Fibroblast of skin of left quadriceps (primary cell): ENCODE measurements at regions not wholly inside any gene's neighbourhood (a gene's known extent, or its start where the extent isn't known, plus 50 kb on each side); places are given as distances from the start of the nearest gene placed in this dataset.

Experiments
- DNase-seq, 2 experiments: peaks; one replicate each; pipeline ENCODE4 v3.0.0-alpha.2; 2013; ENCODE audit warnings: low read depth in 2 of 2

DNA sequence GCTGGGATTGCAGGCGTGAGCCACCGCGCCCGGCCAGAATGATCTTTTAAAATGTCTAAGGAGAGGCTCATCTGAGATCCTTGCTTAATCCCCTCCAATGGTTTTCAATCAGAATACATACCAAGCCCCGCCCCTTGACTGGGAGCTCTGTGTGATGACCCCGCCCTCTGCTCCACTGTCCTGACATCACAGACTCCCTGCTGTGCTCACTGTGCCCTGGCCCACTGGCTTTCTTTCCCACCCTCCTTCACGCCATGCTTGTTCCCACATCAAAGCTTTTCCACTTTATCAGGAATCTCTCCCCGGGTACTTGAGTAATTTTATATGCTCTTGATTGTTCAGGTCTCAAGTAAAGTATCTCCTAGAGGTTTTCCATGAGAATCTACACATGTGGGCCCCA is 762.3 kb upstream of the ID2 start:
- DNase-seq = no peak

DNA sequence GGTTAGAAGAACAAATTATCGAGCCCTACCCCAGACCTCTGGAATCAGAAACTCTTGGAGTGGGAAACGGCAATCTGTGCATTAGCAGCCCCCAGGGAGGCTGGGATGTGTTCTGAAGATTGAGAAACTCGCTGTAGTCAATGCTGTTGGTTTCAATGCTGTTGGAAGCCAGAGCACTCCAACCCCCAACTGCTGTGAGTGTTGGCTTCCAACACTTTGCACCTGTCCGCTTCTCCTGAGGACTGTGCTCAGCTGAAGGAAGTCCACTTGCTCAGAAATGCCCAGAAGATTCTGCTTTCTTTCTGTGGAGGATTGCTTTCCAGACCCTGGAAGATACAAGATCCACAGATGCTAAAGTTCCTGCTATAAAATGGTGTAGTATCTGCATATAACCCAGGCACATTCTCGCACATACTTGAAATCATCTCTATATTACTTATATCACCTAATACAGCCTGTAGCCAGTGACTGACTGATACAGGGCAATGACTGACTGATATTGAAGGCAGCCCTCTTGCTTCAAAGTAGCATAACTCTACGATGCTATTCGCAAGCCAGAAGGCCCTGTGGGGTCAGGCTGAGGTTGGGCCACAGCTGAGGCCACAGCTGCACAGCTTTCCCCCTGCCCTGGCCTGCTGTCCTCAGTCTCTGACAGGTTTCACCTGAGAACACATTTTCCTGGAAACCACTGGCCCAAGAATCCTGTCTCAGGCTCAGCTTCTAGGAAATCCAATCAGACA is 757.7 kb upstream of the ID2 start:
- no peak for DNase-seq

DNA sequence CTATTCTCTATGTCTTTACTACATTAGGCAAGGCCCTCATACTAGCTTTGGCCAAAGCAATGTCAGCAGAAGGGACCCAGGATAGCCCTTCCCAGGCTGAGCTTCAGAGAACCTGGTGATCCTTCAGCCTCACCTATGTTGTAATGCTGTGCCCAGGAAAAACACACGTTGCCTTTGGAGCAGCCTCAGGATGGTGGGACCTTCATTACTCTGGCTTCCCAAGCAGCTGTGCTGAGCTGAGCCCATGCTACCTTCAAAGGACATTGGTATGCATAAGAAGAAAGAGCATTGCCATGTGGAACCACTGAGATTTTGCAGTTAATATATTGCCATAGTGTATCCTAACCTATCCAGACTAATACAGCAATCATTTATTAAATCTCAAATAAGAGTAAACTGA is 756.4 kb upstream of the ID2 start:
- no peak for DNase-seq

DNA sequence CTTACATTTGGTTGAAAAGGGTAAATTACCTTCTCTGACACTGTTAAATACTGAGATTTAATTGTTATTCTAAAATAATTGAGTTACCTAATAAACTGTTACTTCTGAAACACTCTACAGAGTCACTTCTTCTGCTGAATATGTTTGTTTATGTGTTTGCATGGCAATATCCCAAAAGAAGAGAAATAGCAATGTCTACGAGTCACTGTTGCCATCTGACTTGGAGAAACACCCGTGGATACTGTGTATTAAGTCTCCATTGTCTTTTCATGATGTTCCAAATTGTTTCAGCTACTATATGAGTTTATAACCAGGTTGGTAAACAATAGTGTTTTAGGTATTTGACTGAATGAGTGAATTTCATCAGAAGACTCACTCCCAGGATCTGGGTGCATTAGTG is 754.2 kb upstream of the ID2 start:
- DNase-seq = no peak

DNA sequence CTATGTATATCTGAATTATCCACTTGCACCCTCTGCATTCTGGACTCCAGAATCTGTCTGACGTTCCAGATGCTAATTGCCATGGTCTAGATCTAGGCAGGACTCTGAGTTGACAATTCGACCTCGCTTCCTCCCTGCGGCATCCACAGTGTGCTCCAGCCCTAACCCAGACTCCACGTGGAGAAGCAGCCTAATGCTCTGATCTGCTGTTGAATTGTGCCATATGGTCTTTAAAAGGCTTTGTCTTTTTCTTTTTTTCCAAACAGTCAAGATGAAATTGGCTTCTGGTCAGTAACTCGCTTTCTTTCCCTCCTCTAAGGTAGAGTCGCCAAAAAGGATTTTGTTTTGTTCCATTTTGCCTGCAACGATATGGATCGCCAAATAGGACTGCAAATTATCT is 752.6 kb upstream of the ID2 start:
- no peak for DNase-seq

DNA sequence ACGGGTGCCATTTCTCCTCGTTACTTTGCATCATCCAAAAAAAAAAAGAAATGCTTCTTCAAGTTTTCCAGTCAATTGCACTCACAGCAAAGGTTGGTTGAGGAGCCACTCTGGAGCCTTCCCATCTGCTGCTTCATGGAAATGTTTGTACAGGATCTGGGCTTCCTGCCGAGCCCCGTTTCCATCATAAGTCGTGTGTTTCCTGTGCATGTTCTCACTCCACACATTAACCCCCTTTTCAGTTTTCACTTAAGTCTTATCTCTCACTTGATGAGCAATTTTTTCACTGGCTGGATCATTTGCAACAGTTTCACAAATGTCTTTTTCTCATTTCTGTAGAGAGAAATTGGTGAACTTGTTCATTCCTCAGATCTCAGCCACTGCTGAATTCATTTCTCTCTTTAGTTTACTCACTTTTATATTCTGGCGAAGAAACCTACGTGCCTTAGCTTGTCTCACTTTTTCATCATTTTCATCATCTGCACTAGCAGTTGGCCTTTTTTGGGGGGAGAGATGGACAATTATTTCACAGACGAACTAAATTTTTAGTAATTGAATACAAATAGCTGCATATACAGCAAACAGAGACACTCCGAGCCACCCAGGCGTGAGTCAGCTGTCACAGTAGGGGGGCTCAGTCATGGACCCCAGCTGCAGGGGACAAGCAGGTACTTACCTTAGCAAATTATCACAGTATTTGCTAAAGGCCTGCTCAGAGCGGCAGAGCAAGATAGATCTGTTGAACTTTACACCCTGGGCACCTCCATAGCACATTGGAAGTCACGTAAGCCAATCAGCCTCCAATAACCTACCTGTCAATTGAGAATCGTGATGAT is 750.8 kb upstream of the ID2 start:
- DNase-seq = peak in 1 of 2 experiments; percentile 22

DNA sequence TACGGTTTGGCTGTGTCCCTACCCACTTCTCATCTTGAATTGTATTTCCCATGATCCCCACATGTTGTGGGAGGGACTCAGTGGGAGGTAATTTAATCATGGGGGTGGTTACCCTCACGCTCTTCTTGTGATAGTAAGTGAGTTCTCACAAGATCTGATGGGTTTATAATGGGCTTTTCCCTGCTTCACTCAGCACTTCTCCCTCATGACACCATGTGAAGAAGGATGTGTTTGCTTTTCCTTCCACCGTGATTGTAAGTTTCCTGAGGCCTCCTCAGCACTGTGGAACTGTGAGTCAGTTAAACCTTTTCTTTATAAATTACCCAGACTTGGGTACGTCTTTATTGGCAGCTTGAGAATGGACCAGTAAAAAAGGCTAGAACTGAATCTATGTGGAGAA is 750.0 kb upstream of the ID2 start:
- DNase-seq = no peak

DNA sequence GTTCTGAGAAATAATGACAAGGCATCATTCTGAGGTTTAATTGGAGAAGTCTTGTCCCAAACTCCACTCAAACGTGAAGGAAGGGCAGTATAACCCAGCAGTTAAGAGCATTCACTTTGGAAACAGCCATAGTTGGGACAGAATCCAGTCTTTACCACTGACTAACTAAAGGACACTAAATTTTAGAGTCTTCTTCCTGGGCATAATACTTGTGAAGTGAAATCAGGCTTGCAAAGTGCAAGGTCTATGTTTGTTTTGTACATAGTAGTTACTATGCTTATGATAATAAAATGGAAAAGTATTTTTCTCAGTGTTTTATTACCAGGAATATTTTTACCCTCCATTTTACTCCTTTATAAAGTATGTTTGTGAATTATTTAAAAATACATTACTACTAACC is 748.2 kb upstream of the ID2 start:
- no peak for DNase-seq

DNA sequence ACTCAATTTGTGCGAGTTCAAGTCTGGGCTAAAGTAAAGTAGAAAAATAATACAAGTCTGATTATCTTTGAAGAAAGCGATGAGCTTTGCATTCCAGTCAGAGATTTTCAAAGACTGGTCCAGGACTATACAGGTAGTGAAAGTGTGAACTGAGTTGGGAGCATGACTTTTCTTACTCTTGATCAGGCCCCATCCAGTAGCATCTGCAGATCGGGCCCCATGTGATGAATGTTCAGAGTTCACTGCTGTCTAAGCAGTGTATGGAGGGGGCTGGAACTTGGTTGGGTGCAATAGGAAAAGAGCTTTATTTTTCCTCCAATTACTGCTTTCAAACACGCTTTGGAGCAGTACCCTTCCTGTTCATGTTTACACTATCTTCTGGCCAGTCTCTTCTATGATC is 747.4 kb upstream of the ID2 start:
- DNase-seq = no peak

DNA sequence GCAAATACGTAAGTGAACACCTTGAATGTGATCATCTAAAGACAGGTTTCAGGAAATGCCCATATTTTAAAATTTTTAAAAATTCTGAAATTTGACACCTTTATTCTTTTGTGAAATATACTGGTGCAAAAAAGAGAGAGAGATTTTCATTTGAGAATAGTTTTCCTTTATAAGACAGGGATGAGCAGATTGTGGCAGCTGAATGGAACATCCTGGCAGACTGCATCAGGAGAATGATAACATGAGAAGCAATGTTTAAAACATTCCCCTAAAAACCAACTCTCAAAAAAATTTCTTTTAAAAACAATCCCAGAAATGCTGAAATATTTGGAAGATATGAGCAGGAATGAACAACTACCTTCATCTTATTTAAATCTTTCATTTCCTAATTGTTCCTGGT is 744.8 kb upstream of the ID2 start:
- no peak for DNase-seq

DNA sequence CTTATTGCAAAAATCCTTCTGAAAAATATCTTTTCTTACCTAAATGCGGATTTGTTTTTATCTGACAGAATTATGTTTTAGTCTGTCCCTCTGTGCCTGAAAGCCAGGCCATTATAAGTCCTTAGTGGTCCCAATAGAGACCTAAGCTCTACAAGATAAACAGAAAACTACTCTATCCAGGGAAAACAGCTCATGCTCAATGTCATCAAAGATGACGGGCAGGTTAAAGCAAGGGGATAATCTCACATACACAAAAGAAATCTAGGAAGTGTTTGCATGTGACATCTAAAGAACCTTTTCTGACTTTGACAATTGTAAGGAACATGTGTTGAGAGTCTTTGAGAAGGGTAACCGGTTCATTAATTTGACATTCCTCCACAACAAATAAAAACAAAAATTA is 741.1 kb upstream of the ID2 start:
- DNase-seq = no peak

DNA sequence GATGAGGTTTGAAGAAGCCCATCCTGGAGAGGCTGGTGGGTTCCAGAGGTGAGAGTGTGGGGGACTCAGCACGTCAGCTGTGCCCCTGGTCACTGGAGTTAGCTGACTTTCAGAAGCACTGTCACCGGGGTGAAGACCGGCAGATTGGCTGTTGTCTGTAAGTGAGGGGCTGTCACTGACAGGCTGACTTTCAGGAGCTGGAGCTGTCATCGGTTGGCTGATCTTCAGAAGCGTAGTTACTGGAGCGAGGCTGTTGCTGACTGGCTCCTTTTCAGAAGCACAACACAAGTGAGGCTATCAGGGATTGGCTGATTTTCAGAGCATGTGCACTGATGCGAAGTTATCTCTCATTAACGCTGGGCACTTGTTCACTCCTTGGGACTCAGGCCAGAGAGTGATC is 738.4 kb upstream of the ID2 start:
- no peak for DNase-seq

DNA sequence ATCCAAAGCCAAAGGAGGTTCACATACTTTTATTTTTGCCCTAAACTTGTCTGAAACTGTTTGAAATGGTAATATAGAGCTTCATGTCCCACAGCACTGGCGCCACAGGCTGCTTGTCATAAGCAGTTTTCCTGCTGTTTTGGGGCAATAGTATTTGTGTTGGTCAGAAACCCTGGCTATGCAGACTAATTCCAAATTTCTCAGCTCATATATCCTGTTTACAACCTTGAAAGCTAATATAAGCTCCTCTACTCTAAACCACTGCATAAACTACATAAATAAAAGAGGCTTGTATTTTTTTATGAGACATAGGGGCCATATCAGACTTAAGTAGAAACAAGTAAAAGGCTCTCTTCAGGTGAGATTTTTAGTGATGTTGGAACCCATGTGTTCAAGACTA is 736.8 kb upstream of the ID2 start:
- DNase-seq = no peak

DNA sequence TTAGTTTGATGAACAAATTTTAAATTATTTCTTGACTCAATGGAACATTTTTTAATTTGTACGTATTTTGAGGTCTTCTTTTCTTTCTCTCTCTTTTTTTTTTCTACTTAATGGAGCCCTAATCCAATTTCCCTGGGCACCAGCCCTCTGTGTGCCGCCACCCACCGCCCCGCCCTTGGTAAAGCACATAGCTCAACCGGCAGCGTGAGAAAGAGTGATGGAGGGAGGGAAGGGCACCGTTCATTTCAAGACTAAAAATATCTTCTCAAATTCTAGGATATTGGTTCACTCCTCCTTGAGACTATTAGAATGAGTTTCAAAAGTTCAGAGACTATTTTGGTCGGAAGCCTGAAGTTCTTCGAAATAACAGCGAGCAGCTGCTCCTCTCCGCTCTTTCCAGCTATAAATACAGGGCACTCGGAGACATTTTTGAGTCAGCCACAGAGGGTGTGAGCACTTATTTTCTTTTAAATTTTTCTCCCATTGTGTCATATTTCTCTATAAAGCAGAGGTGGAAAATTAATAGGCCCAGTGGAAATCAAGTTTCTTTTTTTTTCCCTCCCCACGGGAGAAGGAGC is 731.7 kb upstream of the ID2 start:
- no peak for DNase-seq

DNA sequence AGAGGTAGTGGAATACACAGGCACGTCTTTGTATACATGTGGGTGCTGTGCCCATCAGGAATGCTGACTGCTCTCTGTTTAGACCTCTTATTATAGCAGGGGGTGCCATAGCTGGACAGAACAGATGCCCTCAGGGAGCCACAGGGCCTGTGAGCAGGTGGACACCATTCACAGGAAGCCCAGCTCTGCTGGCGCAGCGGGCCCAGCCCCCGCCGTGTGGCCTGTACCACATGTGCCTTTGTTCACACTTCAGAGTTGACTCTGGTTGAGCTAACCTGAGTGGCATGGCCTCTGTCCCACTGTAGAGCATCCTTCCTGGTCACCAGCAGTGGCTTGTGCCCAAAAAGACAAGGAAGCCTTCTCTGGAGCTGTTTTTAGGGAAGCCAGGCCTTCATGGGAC is 730.9 kb upstream of the ID2 start:
- no peak for DNase-seq

DNA sequence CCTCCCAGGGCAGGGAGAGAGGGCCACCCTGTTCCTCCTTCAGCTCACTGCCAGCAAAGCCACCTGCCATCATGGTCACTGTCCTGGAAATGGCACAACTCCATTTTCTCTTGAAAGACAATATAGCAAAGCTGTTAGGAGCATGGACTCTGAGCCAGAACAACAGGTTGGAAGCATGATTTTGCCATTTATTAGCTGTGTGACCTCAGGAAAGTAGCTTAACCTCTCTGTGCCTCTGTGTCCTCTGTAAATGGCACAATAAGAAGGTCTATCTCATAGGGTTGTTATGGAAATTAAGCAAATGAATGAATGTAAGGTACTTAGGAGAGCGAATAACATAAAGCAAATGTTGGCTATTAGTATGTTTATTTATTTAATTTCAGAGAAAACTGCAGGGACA is 730.4 kb upstream of the ID2 start:
- no peak for DNase-seq

DNA sequence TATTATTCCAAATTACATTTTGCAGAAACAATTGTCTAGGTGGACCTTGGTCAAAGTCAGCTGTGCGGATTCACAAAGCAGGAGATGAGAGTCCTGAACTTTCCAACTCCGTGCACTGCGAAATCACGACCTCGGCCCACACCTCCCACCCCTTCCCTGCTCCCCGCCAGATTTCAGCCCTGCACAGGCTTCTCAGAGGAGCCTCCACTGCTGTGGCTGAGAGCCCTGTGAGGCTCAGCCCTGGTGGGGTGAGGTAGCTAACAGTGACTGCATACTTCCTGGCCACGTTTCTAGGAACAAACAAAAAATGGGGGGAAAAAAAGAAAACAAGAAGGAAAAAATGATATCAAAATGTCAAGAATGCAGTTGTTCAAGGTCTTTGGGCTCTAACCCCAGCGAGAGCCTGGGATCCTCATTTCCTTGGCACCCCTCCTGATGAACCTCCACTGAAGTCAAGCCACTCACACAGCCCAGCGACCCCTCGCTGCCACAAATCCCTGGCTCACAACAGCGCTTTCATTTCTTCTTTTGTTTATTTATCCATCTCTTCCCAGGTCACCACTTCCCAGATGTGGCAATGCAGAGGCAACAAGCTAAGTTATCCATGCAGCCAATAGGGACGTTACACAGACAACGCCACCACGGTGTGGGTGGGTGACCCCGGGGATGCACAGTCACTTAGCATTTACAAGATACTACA is 729.7 kb upstream of the ID2 start:
- DNase-seq = no peak

DNA sequence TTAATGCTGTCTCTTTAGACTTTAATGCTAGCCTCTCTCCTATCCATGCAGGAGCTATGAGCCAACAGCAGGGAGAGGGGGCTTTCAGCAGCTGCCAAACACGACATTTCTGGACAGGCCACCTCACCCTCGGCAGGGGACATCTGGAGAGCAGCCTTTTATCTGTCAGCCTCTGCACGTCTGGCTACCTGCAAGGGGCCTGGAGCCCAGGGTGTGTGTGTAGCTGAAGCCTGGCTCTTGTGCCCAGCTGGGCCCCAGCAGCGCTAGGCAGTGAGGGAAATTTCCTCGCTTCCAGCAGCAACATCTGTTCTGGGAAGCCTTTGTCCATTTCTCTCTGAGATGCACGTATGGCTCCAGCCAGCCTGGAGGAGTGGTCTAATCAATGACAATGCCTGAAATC is 728.7 kb upstream of the ID2 start:
- no peak for DNase-seq

DNA sequence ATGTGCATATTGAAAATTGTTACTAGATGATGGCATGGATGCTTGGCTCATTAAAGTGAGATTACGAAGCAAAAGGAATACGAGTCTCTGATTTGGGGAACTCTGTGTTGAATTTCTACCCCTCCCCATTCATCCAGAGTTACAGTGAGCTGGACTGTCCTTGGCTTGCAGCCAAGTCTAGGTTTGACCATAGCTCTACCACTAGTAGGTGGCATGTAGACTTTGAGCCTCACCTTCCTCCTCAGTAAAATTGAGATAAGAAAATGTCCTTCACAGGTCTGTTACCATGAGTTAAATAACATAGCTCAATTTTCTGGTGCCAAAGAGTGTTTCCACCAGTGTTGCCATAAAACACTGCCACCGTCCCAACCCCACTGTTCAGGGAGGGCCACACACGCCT is 727.6 kb upstream of the ID2 start:
- DNase-seq = no peak

DNA sequence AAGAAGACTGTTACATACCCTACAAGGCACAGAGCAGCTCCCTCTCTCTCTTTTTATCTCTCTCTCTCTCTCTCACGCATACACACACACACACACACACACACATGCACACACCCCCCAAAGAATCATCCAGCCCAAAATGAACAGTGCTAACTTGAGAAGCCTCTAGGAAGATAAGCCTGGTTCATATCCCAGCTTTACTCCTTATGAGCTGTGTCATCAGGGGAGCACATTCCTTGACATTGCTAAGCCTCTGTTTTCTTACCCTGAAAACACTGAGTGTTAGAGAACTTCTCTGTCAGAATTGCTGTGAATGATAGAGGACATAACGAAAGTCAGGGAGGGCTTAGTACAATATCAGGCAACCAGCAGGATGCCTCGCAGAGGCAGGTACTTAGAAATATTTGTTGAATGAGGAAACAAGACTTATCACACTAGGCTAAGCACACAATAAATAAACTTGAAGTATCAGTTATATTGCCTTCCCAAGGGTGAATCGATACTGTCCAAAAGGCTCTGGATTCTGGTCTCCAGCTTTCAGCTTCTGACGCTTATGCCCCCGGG is 725.6 kb upstream of the ID2 start:
- DNase-seq = no peak

DNA sequence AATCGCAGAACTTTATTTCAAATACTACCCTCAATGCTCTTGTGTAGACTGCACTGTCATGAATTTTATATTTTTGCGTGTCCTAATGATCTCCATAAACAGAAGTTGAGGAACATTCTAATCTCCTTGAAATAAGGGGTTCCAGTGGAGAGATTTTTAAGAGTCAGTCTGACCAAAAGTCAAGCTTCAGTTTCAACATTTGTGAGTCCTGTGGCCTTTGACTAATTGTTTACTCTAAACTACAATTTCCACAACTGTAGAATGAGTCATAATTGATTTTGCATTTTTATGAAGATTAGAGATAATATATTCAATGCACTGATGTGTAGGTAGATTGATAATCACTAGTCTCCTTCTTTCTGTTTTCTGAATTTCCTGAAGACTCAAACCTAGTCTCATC is 720.3 kb upstream of the ID2 start:
- DNase-seq = no peak

DNA sequence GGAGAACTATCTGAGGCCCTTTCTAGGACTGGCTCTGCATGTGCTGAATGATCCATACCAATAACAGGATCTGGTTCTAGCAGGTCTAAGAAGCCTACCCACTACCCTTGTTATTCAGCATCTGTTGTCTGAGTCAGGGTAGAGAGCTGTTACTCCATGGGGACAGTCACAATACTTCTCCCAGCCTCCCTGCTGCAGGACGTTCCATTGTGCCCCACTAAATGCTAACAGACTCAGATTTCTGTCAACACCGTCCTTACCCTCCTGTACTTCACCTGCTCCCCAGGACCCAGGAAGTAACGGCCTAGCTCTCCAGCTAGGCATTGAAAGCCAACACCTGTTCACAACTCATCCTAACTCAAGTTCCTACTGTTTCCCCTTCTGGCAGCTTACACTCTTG is 719.7 kb upstream of the ID2 start:
- DNase-seq = no peak
